Stromal cell of bone marrow (primary cell): ENCODE measurements at regions not wholly inside any gene's neighbourhood (a gene's known extent, or its start where the extent isn't known, plus 50 kb on each side); places are given as distances from the start of the nearest gene placed in this dataset.

Experiments
- DNase-seq: peaks from one replicate; pipeline ENCODE4 v3.0.0-alpha.2; 2012; ENCODE audit warnings: low read depth

GRCh38 chr1:177571076-177571475 lies 398.8 kb downstream of the SEC16B start:
- no peak for DNase-seq

DNA sequence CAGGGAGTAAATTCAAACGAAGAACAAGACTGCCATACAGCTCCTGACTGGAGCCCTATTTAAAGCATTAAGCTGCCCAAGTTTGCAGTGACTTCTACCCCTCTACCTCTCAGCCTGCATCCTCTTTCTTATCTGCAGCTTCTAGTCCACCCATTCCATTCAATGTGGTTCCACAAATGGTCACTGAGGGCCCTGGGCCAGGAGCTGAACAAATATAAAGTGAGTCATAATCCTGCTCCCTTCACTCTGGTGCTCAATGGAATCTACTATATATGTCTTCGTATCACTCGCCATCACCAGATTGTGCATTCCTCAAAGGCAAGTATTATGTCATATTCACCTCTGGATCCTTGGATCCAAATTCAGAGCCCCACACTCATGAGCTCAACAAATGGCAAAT lies 398.7 kb downstream of the BRINP2 start:
- no peak for DNase-seq

GRCh38 chr1:177568622-177569021 lies 397.9 kb downstream of the BRINP2 start:
- no peak for DNase-seq

DNA sequence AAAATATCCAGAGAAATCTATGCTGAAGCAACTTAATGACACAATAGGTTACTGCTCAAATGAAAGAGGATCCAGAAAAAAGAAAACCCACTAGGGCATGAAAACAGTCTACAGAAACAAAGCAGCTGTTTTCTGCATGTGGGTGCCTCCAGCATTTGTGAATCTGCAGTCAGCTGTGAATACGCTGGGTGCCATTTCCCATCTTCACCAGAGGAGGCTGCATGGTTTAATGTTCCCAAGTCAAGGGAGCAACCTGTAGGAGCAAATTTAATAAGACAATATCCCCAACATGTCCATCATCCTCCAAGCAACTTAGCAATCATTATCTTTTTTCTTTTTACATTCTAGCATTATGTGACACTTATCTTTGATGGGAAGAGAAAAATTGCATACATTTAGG lies 396.6 kb downstream of the BRINP2 start:
- DNase-seq = no peak

GRCh38 chr1:177566495-177566894 lies 395.7 kb downstream of the BRINP2 start:
- DNase-seq = no peak

DNA sequence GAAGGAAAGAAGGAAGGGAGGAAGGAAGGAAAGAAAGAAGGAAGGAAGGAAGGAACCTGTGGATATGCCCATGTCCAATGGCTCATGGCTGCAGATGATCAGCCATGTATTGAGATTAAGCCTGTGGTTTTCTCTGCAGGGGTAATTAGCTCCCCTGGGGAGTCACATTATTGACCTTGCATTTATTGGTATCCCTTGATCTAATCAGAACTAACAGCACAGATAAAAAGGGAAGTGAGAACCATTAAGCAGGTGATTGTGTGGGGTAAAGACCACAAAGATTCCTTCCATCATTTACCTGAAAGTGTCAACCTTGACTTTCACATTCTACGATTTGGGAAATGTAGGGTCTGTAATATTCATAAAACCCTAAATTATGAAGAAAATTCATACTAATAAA lies 390.7 kb downstream of the BRINP2 start:
- DNase-seq = no peak

DNA sequence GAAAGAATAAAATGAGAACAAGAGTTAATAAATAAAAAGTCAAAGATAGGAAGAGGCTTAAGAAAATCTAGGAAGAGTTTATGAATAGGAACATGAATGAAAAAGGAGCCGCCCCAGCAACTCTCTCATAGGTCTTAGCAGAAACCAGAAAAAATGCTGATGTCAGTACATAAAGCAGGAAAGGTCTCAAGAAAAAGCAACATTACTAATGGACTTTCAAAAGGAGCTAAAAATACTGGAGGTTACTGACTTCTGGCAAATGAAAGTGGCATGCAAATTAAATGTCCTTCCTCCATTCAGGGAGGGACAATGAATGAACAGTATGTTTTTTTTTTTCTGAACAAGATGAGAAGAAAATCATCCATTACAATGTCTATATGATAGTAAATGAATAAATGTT lies 387.6 kb downstream of the BRINP2 start:
- no peak for DNase-seq

DNA sequence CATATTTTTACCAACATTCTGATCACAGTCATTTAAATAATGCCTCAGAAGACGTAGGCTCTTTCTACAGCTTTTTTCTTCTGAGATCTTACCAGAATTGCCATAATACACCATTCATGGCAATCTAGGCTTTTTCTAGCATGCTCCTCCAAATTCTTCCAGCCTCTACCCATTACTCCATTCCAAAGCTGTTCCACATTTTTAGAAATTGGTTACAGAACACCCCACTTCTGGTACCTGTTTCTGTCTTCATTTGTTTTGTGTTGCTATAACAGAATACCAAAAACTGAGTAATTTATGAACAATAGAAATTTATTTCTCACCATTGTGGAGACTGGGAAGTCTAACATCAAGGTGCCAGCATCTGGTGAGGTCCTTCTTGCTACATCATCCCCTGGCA lies 385.4 kb downstream of the BRINP2 start:
- DNase-seq = no peak

GRCh38 chr1:177547200-177547599 lies 376.4 kb downstream of the BRINP2 start:
- DNase-seq = no peak

- DNase-seq = no peak
Observed at GRCh38 chr1:177546346-177546745, 375.6 kb downstream of the BRINP2 start.

- DNase-seq = no peak
Observed at GRCh38 chr1:177526201-177526600, 355.4 kb downstream of the BRINP2 start.

DNA sequence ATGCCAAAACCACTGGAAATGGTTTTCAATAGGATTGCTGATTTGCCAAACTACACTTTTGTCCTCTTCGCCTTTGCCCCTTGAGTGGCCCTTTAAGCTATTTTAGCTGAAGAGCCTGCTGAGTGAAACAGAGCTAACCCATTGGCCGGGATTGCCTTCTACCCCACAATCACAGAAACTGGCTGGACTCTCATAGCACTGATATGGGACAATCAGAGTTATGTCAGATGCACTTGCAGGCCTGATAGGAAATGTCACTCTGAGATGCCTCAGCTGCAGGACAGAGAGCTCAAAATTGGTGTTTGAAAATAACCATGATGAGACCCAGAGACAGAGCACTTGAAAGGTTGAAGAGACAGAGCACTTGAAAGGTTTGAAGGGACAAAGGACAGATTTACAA lies 354.4 kb downstream of the BRINP2 start:
- DNase-seq = no peak

- DNase-seq = no peak
Observed at GRCh38 chr1:177517546-177517945, 346.8 kb downstream of the BRINP2 start.

DNA sequence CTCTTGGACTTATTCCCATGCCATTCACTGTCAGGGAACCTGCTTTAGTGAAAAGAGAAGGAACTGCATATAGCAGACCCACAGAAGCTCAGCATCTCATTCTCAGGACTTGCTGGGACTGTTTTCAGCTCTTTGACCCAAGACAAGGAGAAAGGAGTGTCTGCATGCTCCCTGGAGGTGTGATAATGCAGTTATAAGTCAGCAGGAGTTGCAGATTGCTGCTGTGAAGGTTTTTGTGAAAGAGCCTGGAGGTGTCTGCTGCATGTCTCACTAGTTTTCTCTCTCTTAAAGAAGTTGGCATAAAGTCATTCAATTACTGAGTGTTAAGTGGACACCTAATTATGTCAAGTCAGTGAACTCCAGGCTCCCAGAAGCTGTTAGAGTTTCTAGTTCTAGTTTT lies 343.4 kb downstream of the BRINP2 start:
- DNase-seq = no peak

GRCh38 chr1:177511036-177511435 lies 340.3 kb downstream of the BRINP2 start:
- DNase-seq = no peak

DNA sequence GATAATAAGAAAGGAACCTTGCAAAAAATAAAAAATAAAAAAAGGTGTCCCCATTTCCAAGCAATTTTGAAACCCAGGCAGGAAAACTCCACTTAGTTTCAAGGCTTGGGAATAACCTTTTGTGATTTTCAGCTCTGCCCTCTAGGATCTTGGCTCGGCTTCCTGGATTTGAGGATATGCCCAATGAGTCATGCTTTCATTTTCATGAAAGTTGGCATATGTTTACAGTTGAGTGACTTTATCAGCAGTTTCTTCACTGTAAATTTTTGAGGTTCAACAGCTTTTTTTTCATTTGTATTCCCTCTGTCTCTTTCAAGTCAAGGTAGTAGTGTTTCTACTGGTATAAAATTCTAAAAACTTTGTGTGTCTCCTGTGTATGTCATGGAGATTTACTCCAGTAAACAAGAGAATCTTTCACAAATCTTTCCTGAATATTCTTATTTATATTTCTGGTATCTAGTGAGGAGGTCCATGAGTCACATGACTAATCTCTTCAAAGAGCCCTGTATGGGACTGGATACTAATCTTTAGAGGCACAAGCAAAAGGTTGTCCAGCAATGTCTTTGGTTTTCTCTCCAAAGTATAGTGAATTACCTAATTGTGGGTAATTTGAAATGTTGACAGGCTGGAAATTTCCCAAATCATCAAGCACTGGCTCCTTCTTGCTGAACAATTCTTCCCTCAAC lies 335.3 kb downstream of the BRINP2 start:
- DNase-seq = peak; percentile 6

DNA sequence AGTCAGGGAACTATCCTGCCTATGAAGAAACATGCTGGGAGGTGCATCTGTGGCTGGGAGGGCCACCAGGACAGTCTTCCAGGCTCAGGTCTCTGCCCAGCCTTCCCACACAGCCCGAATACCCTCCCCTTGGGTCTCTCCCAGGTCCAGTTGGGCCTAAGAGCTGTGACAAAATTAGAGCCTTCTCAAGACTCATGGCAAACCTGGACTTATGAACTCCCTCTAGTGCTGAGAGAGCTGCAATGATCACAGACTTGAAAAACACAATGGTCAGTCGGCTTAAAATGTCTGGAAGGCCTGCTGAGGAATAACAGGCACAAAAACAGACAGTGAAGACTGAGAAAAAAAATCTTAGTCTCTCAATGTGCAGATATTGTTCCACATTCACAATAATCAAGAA lies 325.1 kb downstream of the BRINP2 start:
- no peak for DNase-seq

DNA sequence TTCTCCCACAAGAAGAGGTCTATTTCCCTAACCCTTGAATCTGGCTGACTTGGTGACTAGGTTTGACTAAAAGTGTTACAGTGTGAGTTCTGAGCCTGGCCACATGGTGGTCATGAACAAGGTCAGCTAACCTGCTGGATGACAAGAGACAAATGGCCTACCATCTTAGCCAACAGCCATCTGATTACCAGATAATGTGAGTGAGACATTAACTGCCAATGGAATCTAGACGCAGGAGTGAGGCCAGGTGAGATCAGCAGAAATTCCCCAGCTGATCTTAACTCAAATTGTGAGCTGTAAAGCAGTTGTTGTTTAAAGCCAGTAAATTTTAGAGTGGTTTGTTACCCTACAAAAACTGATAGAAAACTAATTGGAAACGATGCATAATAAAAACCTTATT lies 320.0 kb downstream of the BRINP2 start:
- DNase-seq = no peak

DNA sequence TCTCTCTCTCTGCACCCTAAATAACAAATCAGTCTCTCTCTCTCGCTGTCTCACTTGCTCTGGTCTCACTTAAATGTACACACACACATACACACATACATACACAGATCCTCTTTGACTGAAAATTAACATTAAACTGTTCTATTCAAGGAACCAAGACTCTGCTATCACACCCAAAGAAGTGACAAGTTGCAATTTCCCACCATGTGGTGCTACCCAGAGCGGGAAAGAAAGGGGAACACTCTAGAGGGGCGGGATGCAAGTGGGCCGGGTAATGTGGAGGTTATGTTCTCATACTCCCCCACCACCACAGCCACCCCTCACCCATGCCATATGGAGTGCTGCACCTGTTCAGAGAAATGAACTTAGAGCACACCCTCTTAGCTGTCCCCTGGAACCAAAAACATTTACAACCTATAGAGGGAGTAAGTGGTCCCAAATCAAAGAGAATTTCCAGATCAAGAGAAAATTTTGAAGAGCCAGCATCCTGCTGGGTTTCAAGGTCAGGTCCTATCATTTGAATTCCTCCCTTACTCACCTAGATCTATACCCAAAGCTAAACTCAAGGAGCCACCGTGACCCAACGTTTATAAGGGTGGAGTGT lies 319.4 kb downstream of the BRINP2 start:
- DNase-seq = no peak

GRCh38 chr1:177488722-177489121 lies 318.0 kb downstream of the BRINP2 start:
- DNase-seq = no peak

- DNase-seq = no peak
Observed at GRCh38 chr1:177487481-177487880, 316.7 kb downstream of the BRINP2 start.

DNA sequence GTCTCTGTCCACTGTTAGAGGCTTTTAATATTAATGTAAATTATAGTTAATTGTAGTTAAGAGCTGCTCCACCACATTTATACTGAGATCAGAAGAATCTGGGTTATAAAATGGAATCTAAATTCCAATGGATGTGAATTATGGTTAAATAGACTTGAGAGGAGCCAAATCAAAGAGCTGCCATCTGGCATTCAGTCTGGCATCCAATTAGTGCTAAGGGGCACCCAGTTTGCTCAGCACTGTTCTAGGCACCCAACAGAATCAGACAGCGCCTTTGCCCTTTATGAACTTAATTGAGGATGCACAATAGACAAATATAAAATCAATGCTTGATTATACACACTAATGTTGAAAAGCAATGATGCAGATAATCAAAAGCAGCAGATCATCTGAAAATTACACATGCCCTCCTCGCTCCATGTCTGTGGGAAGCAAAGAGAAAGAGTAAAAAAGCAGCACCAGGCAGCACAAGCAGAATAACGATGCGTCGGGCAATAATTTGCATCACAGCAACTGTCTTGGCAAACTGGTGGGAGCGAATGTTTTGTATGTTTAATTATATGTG lies 310.1 kb downstream of the BRINP2 start:
- no peak for DNase-seq

DNA sequence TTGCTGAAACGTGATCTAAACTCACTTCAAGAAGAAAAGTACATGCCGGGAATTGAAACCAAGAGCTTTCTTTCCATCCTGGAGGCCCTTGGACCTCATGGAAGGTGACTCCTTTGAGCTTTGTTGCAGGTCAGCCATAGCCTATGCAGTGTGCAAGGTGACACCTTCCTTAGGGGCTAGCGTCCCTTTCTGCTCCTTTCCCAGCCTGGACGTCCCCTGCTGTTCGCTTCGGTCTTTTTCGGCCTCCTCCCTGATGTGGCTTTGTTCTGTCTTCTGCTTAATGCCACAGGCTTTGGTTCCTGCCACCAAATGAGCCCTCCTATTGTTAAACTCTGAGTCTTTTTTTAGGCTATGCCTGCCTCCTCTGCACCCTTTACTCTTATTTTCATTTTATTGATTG lies 308.8 kb downstream of the BRINP2 start:
- no peak for DNase-seq

DNA sequence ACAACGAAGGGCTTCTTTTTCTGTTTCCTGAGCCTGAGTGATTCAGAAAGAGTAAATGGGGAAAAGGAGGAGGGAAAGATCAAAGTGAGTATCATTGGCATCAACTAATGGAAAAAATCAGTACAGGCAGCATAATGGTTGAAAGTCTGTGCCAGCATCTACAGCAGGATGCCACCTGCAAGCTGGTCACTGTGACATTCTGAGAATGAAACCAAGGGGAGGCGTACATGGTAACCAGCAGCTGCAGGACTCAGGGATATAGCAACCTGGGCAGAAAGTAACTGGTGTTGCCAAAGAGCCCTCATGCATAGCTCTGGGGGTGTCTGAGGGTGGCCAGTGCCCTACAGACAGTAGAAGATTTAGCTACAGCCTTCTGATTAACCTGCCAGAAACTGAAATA lies 305.9 kb downstream of the BRINP2 start:
- no peak for DNase-seq
